ENCODE measurements at regions not wholly inside any gene's neighbourhood (a gene's known extent, or its start where the extent isn't known, plus 50 kb on each side); places are given as distances from the start of the nearest gene placed in this dataset.

- DNase-seq: no peak
Measured at GRCh38 chr10:113292086-113292485, 260.8 kb upstream of the HABP2 start.

- no peak for DNase-seq
Measured at GRCh38 chr10:113292743-113293142, 260.1 kb upstream of the HABP2 start.

- DNase-seq: no peak
Measured at GRCh38 chr10:113293167-113293566, 259.7 kb upstream of the HABP2 start.

GRCh38 chr10:113294868-113295267 is 258.0 kb upstream of the HABP2 start:
- DNase-seq: no peak

GRCh38 chr10:113297226-113297625 is 255.6 kb upstream of the HABP2 start:
- DNase-seq: no peak

GRCh38 chr10:113298616-113299015 is 254.2 kb upstream of the HABP2 start:
- DNase-seq: no peak

GRCh38 chr10:113300201-113300600 is 252.7 kb upstream of the HABP2 start:
- no peak for DNase-seq

GRCh38 chr10:113300617-113301016 is 252.2 kb upstream of the HABP2 start:
- no peak for DNase-seq

- no peak for DNase-seq
Measured at GRCh38 chr10:113301342-113301984, 251.4 kb upstream of the HABP2 start.

- no peak for DNase-seq
Measured at GRCh38 chr10:113302062-113302461, 250.8 kb upstream of the HABP2 start.

GRCh38 chr10:113303544-113304146 is 249.2 kb upstream of the HABP2 start:
- no peak for DNase-seq

GRCh38 chr10:113304726-113305125 is 248.1 kb upstream of the HABP2 start:
- DNase-seq: no peak

- DNase-seq: no peak
Measured at GRCh38 chr10:113305871-113306270, 247.0 kb upstream of the HABP2 start.

- no peak for DNase-seq
Measured at GRCh38 chr10:113309791-113310190, 243.1 kb upstream of the HABP2 start.

- no peak for DNase-seq
Measured at GRCh38 chr10:113310347-113310746, 242.5 kb upstream of the HABP2 start.

GRCh38 chr10:113313048-113313602 is 239.7 kb upstream of the HABP2 start:
- no peak for DNase-seq

GRCh38 chr10:113313722-113314121 is 239.1 kb upstream of the HABP2 start:
- DNase-seq: no peak

- no peak for DNase-seq
Measured at GRCh38 chr10:113316506-113316905, 236.3 kb upstream of the HABP2 start.

- no peak for DNase-seq
Measured at GRCh38 chr10:113317489-113317888, 235.4 kb upstream of the HABP2 start.

GRCh38 chr10:113319479-113319878 is 233.4 kb upstream of the HABP2 start:
- DNase-seq: no peak

- no peak for DNase-seq
Measured at GRCh38 chr10:113320211-113320610, 232.6 kb upstream of the HABP2 start.

- no peak for DNase-seq
Measured at GRCh38 chr10:113320987-113321386, 231.9 kb upstream of the HABP2 start.

GRCh38 chr10:113322843-113323242 is 230.0 kb upstream of the HABP2 start:
- DNase-seq: no peak

GRCh38 chr10:113323985-113324384 is 228.9 kb upstream of the HABP2 start:
- DNase-seq: no peak
